ENCODE measurements at regions not wholly inside any gene's neighbourhood (a gene's known extent, or its start where the extent isn't known, plus 50 kb on each side); places are given as distances from the start of the nearest gene placed in this dataset.
A peak's percentile ranks its signal among the peaks of the same experiment; 100 is the strongest.

- Histone ChIP-seq H3K4me1 (replicated peaks in 1 of 2) (no peaks in the 10 kb centered on the region), H3K27ac (no peak overlapping the region), H3K4me3 (no peak overlapping the region)
- peak in 1 of 8 experiments; percentile 58 for ATAC-seq (replicated peaks in 6 of 8)
- 83 to 100% (median 95%) methylated on average over 2 to 3 of the region's 3 CpGs for WGBS, 10 experiments
- in situ Hi-C loops (cut with MboI; ENCODE audit: low pct_unique_long_range_greater_than_20kb in 2 of 9, low sequenced_read_pairs in 9 of 9, unreplicated experiment in 9 of 9) = no loop called here
Observed at GRCh38 chr13:73904625-73905024, 229.6 kb downstream of the KLF12 start.

GRCh38 chr13:73903561-73903960, 230.6 kb downstream of the KLF12 start:
- Histone ChIP-seq H3K27ac (no peak overlapping the region), H3K4me1 (replicated peaks in 1 of 2) (no peaks in the 10 kb centered on the region), H3K4me3 (no peak overlapping the region)
- WGBS, 10 experiments = 83 to 100% (median 96%) methylated on average over 1 to 7 of the region's 7 CpGs; no CpG with 5 or more reads in 1 of the 10 experiments
- ATAC-seq (replicated peaks in 6 of 8) = no peak
- in situ Hi-C loops (cut with MboI; ENCODE audit: low pct_unique_long_range_greater_than_20kb in 2 of 9, low sequenced_read_pairs in 9 of 9, unreplicated experiment in 9 of 9) = no loop called here

- Histone ChIP-seq H3K4me1 (replicated peaks in 1 of 2) (no peaks in the 10 kb centered on the region), H3K4me3 (no peak overlapping the region), H3K27ac (no peak overlapping the region)
- ATAC-seq (replicated peaks in 6 of 8) = no peak
- in situ Hi-C loops (cut with MboI; ENCODE audit: low pct_unique_long_range_greater_than_20kb in 2 of 9, low sequenced_read_pairs in 9 of 9, unreplicated experiment in 9 of 9) = no loop called here
Observed at GRCh38 chr13:73902847-73903246, 231.4 kb downstream of the KLF12 start.

- no peak for ATAC-seq (replicated peaks in 6 of 8)
- Histone ChIP-seq H3K27ac (no peak overlapping the region), H3K4me1 (replicated peaks in 1 of 2) (no peaks in the 10 kb centered on the region), H3K4me3 (no peak overlapping the region)
- in situ Hi-C loops (cut with MboI; ENCODE audit: low pct_unique_long_range_greater_than_20kb in 2 of 9, low sequenced_read_pairs in 9 of 9, unreplicated experiment in 9 of 9) = no loop called here
- 40 to 100% (median 57%) methylated on average over 1 to 4 of the region's 4 CpGs; no CpG with 5 or more reads in 1 of the 10 experiments for WGBS, 10 experiments
Observed at GRCh38 chr13:73902296-73902695, 231.9 kb downstream of the KLF12 start.

- Histone ChIP-seq H3K27ac (no peak overlapping the region), H3K4me3 (no peak overlapping the region), H3K4me1 (replicated peaks in 1 of 2) (no peaks in the 10 kb centered on the region)
- ATAC-seq (replicated peaks in 6 of 8) = no peak
- 89 to 100% (median 100%) methylated on average over 1 of the region's 1 CpG; no CpG with 5 or more reads in 6 of the 10 experiments for WGBS, 10 experiments
- in situ Hi-C loops (cut with MboI; ENCODE audit: low pct_unique_long_range_greater_than_20kb in 2 of 9, low sequenced_read_pairs in 9 of 9, unreplicated experiment in 9 of 9) = no loop called here
Observed at GRCh38 chr13:73901324-73902068, 232.7 kb downstream of the KLF12 start.

- WGBS, 10 experiments = 36 to 100% (median 94%) methylated on average over 1 to 2 of the region's 2 CpGs
- Histone ChIP-seq H3K27ac (no peak overlapping the region), H3K4me1 (replicated peaks in 1 of 2) (peaks cover 3 to 5% of the 10 kb centered on the region in 2 donors), H3K4me3 (no peak overlapping the region)
- no peak for ATAC-seq (replicated peaks in 6 of 8)
- in situ Hi-C loops (cut with MboI; ENCODE audit: low pct_unique_long_range_greater_than_20kb in 2 of 9, low sequenced_read_pairs in 9 of 9, unreplicated experiment in 9 of 9) = no loop called here
Observed at GRCh38 chr13:73900591-73900990, 233.6 kb downstream of the KLF12 start.

GRCh38 chr13:73898899-73899298, 235.3 kb downstream of the KLF12 start:
- Histone ChIP-seq H3K4me1 (replicated peaks in 1 of 2) (peaks cover 3 to 5% of the 10 kb centered on the region in 2 donors), H3K27ac (no peak overlapping the region), H3K4me3 (no peak overlapping the region)
- WGBS, 10 experiments = 83 to 100% (median 95%) methylated on average over 2 of the region's 2 CpGs; no CpG with 5 or more reads in 4 of the 10 experiments
- in situ Hi-C loops (cut with MboI; ENCODE audit: low pct_unique_long_range_greater_than_20kb in 2 of 9, low sequenced_read_pairs in 9 of 9, unreplicated experiment in 9 of 9) = no loop called here
- ATAC-seq (replicated peaks in 6 of 8) = no peak

GRCh38 chr13:73898276-73898675, 235.9 kb downstream of the KLF12 start:
- WGBS, 10 experiments = 86 to 100% (median 94%) methylated on average over 1 of the region's 1 CpG; no CpG with 5 or more reads in 4 of the 10 experiments
- ATAC-seq (replicated peaks in 6 of 8) = peak in 3 of 8 experiments; percentile 10 to 40 (median 25)
- in situ Hi-C loops (cut with MboI; ENCODE audit: low pct_unique_long_range_greater_than_20kb in 2 of 9, low sequenced_read_pairs in 9 of 9, unreplicated experiment in 9 of 9) = no loop called here

GRCh38 chr13:73894995-73895571, 239.1 kb downstream of the KLF12 start:
- WGBS, 10 experiments = 53 to 100% (median 82%) methylated on average over 1 to 4 of the region's 4 CpGs
- Histone ChIP-seq H3K27ac (no peak overlapping the region), H3K4me3 (no peak overlapping the region), H3K4me1 (replicated peaks in 1 of 2) (peaks cover 5% of the 10 kb centered on the region in 2 donors)
- in situ Hi-C loops (cut with MboI; ENCODE audit: low pct_unique_long_range_greater_than_20kb in 2 of 9, low sequenced_read_pairs in 9 of 9, unreplicated experiment in 9 of 9) = no loop called here
- no peak for ATAC-seq (replicated peaks in 6 of 8)

More at GRCh38 chr13:73898276-73898675, 235.9 kb downstream of the KLF12 start:
- Histone ChIP-seq H3K4me1 (replicated peaks in 1 of 2) (peaks cover 3 to 5% of the 10 kb centered on the region in 2 donors), H3K27ac (no peak overlapping the region), H3K4me3 (no peak overlapping the region)

- 84 to 100% (median 90%) methylated on average over 2 to 5 of the region's 5 CpGs; no CpG with 5 or more reads in 2 of the 10 experiments for WGBS, 10 experiments
- Histone ChIP-seq H3K4me3 (no peak overlapping the region), H3K4me1 (replicated peaks in 1 of 2) (peaks cover 5% of the 10 kb centered on the region in 2 donors), H3K27ac (no peak overlapping the region)
- in situ Hi-C loops (cut with MboI; ENCODE audit: low pct_unique_long_range_greater_than_20kb in 2 of 9, low sequenced_read_pairs in 9 of 9, unreplicated experiment in 9 of 9) = no loop called here
- ATAC-seq (replicated peaks in 6 of 8) = no peak
Observed at GRCh38 chr13:73893833-73894232, 240.4 kb downstream of the KLF12 start.

- H3K27ac ChIP-seq = no peak overlapping the region
Observed at GRCh38 chr13:73891805-73892204, 242.4 kb downstream of the KLF12 start.

GRCh38 chr13:73883162-73883561, 251.0 kb downstream of the KLF12 start:
- Histone ChIP-seq H3K27ac (no peak overlapping the region), H3K4me1 (replicated peaks in 1 of 2) (peaks cover 0 to 5% of the 10 kb centered on the region in 2 donors), H3K4me3 (no peak overlapping the region)
- in situ Hi-C loops (cut with MboI; ENCODE audit: low pct_unique_long_range_greater_than_20kb in 2 of 9, low sequenced_read_pairs in 9 of 9, unreplicated experiment in 9 of 9) = no loop called here
- WGBS, 10 experiments = 53 to 100% (median 83%) methylated on average over 1 to 5 of the region's 5 CpGs; no CpG with 5 or more reads in 1 of the 10 experiments
- no peak for ATAC-seq (replicated peaks in 6 of 8)

More at GRCh38 chr13:73891805-73892204, 242.4 kb downstream of the KLF12 start:
- in situ Hi-C loops (cut with MboI; ENCODE audit: low pct_unique_long_range_greater_than_20kb in 2 of 9, low sequenced_read_pairs in 9 of 9, unreplicated experiment in 9 of 9) = no loop called here
- no peak for ATAC-seq (replicated peaks in 6 of 8)
- no peak overlapping the region for H3K4me3 ChIP-seq
- WGBS, 10 experiments = 60 to 100% (median 100%) methylated on average over 1 of the region's 1 CpG; no CpG with 5 or more reads in 1 of the 10 experiments
- H3K4me1 ChIP-seq (replicated peaks in 1 of 2) = peaks cover 5% of the 10 kb centered on the region in 2 donors

- H3K4me1 ChIP-seq (replicated peaks in 1 of 2) = peaks cover 0 to 5% of the 10 kb centered on the region in 2 donors
- no peak overlapping the region for H3K27ac ChIP-seq
- H3K4me3 ChIP-seq = no peak overlapping the region
- in situ Hi-C loops (cut with MboI; ENCODE audit: low pct_unique_long_range_greater_than_20kb in 2 of 9, low sequenced_read_pairs in 9 of 9, unreplicated experiment in 9 of 9) = no loop called here
- whole genome bisulfite sequencing, 10 experiments = 42 to 100% (median 92%) methylated on average over 1 to 3 of the region's 3 CpGs; no CpG with 5 or more reads in 1 of the 10 experiments
- ATAC-seq (replicated peaks in 6 of 8) = no peak
Observed at GRCh38 chr13:73880365-73880764, 253.8 kb downstream of the KLF12 start.
